Ectodermal cell (in vitro differentiated cells): ENCODE measurements at regions not wholly inside any gene's neighbourhood (a gene's known extent, or its start where the extent isn't known, plus 50 kb on each side); places are given as distances from the start of the nearest gene placed in this dataset.

Experiments used
- H3K27ac ChIP-seq: 2 replicates; pipeline ENCODE4 v1.7.0; 2013; ENCODE audit warnings: mild to moderate bottlenecking, low read depth, low read length; ENCODE audit not compliant: insufficient read depth, poor library complexity, severe bottlenecking
- H3K27me3 ChIP-seq: 2 replicates; pipeline ENCODE4 v1.7.0; 2013; ENCODE audit warnings: mild to moderate bottlenecking, low read length; ENCODE audit not compliant: insufficient read depth, control insufficient read depth, poor library complexity, severe bottlenecking
- H3K36me3 ChIP-seq: one replicate; pipeline ENCODE4 v1.7.0; 2013; ENCODE audit warnings: low read length; ENCODE audit not compliant: control insufficient read depth, insufficient read depth
- H3K4me1 ChIP-seq: one replicate; pipeline ENCODE4 v1.7.0; 2013; ENCODE audit warnings: low read length; ENCODE audit not compliant: control insufficient read depth, insufficient read depth
- H3K4me3 ChIP-seq: 2 replicates; pipeline ENCODE4 v1.7.0; 2013; ENCODE audit warnings: low read depth, low read length, control low read depth; ENCODE audit not compliant: insufficient read depth
- H3K9me3 ChIP-seq: 2 replicates; pipeline ENCODE4 v1.7.0; 2013; ENCODE audit warnings: mild to moderate bottlenecking, low read length, moderate library complexity; ENCODE audit not compliant: control insufficient read depth
- WGBS, 2 experiments: methylation state at CpG; one replicate each; pipeline ENCODE4 v1.1.7; 2013; ENCODE audit warnings: missing lambda C conversion rate in 2 of 2; 5-methylcytosine and 5-hydroxymethylcytosine counted together

DNA sequence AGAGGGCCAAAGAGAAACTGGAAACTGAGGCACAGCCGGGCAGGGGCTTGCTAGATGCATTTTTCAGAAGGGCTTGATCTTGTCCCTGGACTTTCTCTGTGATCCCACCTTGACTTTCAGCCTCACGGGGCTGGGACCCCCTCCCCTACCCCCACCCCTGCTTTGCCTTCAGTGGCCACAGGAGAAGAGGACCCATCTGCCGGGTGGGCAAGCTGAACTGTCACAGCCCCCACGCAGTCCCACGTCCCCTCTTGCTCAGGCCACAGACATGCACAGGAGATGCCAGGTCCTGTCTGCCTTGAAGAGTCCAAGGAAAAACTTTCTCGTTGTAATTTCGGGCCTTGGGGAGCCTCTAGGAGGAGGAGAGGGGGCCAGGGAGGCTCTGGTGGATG, 158.9 kb downstream of the KIF26A start:
- WGBS, 2 experiments, result 93 to 94% methylated on average over 7 of the region's 7 CpGs
- no peaks in the 10 kb centered on the region for H3K36me3 ChIP-seq

GRCh38 chr14:104297721-104298401, 159.5 kb downstream of the KIF26A start:
- no peak overlapping the region for H3K27ac ChIP-seq
- 93 to 96% methylated on average over 11 of the region's 11 CpGs for WGBS, 2 experiments
- no peaks in the 10 kb centered on the region for H3K36me3 ChIP-seq
- H3K4me3 ChIP-seq, result no peak overlapping the region
- no peaks in the 10 kb centered on the region for H3K9me3 ChIP-seq
- no peaks in the 10 kb centered on the region for H3K27me3 ChIP-seq
- H3K4me1 ChIP-seq, result peaks cover 3% of the 10 kb centered on the region

More for the DNA sequence above, 158.9 kb downstream of the KIF26A start:
- Histone ChIP-seq H3K9me3 (no peaks in the 10 kb centered on the region), H3K4me1 (peaks cover 3% of the 10 kb centered on the region), H3K27ac (no peak overlapping the region), H3K4me3 (no peak overlapping the region), H3K27me3 (no peaks in the 10 kb centered on the region)

- 88 to 95% methylated on average over 3 of the region's 3 CpGs for WGBS, 2 experiments
- Histone ChIP-seq H3K27ac (no peak overlapping the region), H3K36me3 (no peaks in the 10 kb centered on the region), H3K4me3 (no peak overlapping the region), H3K9me3 (no peaks in the 10 kb centered on the region), H3K27me3 (no peaks in the 10 kb centered on the region), H3K4me1 (no peaks in the 10 kb centered on the region)
Observed at GRCh38 chr14:104298458-104298857, 160.1 kb downstream of the KIF26A start.

DNA sequence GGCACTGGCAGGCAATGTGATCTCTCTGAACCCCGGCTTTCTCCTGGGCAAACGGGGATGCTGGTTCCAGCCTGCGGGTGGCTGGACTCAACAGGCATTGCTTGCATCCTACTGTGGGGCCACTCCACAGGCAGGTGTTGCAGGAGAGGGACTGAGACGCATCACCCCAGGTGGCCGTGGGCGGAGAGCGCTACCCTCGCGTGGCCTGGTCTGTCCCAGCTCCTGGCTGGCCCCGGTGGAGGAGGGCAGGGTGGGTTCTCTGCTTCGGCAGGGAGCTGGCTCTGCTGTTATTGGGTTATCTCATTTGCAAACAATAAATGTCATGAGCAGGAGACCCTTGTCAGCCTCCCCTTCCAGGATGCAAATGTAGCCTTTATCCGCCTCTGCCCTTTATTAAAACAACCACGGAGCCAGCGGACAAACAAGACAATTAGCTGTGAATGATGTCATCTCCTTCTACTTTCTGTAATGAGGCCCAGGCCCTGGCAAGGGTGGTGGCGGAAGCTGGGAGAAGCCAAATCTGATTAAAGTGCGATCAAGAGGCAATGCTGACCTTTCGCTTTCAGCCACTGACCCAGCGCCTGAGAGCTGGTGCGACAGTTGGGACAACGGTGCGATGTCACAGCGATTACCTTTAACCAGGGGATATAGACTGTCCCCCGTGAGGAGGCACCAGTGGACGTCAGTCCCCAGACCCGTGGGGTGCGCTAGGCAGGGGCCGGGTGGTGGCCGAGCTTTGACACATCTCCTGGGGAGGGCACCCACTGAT, 161.8 kb downstream of the KIF26A start:
- Histone ChIP-seq H3K4me1 (no peaks in the 10 kb centered on the region), H3K27ac (no peak overlapping the region), H3K36me3 (no peaks in the 10 kb centered on the region), H3K4me3 (no peak overlapping the region), H3K27me3 (no peaks in the 10 kb centered on the region), H3K9me3 (no peaks in the 10 kb centered on the region)
- 85 to 86% methylated on average over 28 of the region's 28 CpGs for WGBS, 2 experiments

DNA sequence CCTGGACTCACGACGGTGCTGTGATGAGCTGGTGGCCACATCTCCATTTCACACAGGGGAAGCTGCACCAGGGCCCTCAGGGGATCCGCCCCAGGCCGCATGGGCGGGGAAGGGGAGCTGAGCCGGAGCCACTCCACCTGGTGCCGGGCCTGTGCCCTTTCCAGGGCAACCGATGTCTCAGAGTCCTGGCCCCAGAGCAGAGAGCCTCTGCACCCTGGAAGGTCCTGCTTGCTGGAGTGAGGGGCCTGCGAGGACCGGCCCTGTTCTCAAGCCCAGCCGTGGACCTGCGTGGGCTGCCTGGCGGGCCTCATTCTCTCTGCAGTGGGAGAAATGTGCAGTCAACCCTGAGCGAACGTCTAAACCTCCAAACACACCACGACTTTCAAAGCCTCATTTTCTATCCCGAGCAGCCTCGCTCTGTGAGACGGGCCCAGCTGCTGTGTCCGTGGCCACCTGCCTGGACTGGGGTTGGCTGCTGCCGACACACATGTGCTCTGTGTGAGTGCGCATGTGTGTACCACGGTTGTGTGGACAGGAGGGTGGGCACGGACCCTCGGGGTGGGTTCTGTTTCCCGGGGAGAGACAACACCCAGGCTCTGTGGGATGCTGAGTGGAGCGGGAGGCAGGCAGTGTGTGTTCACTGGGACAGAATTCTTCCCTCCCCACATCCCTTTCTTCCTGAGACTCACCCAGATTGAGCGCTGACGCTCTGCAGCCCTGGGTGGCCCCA, 163.5 kb downstream of the KIF26A start:
- H3K36me3 ChIP-seq, result no peaks in the 10 kb centered on the region
- no peak overlapping the region for H3K27ac ChIP-seq
- peaks cover 5% of the 10 kb centered on the region for H3K4me1 ChIP-seq
- H3K9me3 ChIP-seq, result no peaks in the 10 kb centered on the region
- H3K27me3 ChIP-seq, result no peaks in the 10 kb centered on the region
- no peak overlapping the region for H3K4me3 ChIP-seq
- WGBS, 2 experiments, result 91 to 93% methylated on average over 29 of the region's 29 CpGs

GRCh38 chr14:104302794-104303405, 164.5 kb downstream of the KIF26A start:
- peaks cover 5% of the 10 kb centered on the region for H3K4me1 ChIP-seq
- H3K4me3 ChIP-seq, result no peak overlapping the region
- H3K27ac ChIP-seq, result no peak overlapping the region
- H3K27me3 ChIP-seq, result no peaks in the 10 kb centered on the region
- H3K36me3 ChIP-seq, result no peaks in the 10 kb centered on the region
- no peaks in the 10 kb centered on the region for H3K9me3 ChIP-seq
- WGBS, 2 experiments, result 85 to 89% methylated on average over 16 of the region's 16 CpGs

- Histone ChIP-seq H3K4me1 (peaks cover 5% of the 10 kb centered on the region), H3K27me3 (no peaks in the 10 kb centered on the region)
- WGBS, 2 experiments, result 94% methylated on average over 29 of the region's 29 CpGs
Observed at GRCh38 chr14:104303705-104304425, 165.5 kb downstream of the KIF26A start.

DNA sequence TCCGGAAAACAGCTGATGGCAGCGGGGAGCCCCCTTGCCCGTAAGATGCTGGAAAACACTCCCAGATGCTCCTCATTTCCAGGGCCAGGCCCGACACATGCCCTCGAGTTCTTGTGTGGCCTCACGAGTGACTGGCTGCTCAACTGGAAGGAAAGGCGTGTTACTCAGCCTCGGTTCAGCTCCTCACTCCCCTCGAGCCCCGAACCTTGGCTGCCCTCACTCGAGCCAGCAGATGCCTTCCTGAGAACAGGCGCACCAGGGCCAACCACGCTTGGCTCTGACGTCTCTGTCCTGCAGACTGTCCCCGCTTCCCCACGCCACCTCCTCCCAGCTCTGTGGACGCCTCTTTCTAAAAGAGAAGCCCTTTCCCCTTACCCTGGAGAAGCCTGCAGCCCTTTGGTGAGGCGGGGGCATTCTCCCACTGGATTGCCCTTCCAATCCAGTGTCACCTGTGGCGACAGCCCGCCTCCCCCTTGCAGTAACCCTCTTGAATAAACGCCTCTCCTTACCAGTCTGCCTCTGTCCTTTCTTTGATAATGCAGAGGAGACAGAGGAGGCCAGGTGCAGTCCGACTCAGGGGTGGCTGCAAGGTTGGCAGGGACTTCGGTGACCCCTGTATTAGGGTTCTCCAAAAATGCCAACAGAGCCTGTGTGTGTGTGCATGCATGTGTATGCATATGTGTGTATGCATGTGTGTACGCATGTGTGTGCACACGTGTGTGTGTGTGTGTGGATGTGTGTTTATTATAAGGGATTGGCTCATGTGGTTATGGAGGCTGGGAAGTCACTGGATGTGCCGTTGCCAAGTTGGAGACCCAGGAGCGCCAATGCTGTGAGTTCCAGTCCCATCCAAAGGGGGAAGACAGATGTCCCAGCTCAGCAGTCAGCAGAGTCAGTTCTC, 166.3 kb downstream of the KIF26A start:
- no peaks in the 10 kb centered on the region for H3K27me3 ChIP-seq
- H3K27ac ChIP-seq, result no peak overlapping the region
- H3K9me3 ChIP-seq, result no peaks in the 10 kb centered on the region
- no peaks in the 10 kb centered on the region for H3K36me3 ChIP-seq
- peaks cover 5% of the 10 kb centered on the region for H3K4me1 ChIP-seq
- H3K4me3 ChIP-seq, result no peak overlapping the region
- WGBS, 2 experiments, result 90 to 91% methylated on average over 27 of the region's 27 CpGs

More at GRCh38 chr14:104303705-104304425, 165.5 kb downstream of the KIF26A start:
- Histone ChIP-seq H3K36me3 (no peaks in the 10 kb centered on the region), H3K27ac (no peak overlapping the region), H3K4me3 (no peak overlapping the region), H3K9me3 (no peaks in the 10 kb centered on the region)
